GM21786 (cell line): ENCODE measurements at regions not wholly inside any gene's neighbourhood (a gene's known extent, or its start where the extent isn't known, plus 50 kb on each side); places are given as distances from the start of the nearest gene placed in this dataset.
"Not testable (repeated sequence)": the region's sequence is repeated elsewhere in the genome, so short reads cannot be mapped to it uniquely, and the experiment has no call there.

Experiments
- ATAC-seq: cut with Tn5 transposase; IDR thresholded peaks from one replicate; pipeline ENCODE4 v1.9.1; 2021; ENCODE audit not compliant: unreplicated experiment

DNA sequence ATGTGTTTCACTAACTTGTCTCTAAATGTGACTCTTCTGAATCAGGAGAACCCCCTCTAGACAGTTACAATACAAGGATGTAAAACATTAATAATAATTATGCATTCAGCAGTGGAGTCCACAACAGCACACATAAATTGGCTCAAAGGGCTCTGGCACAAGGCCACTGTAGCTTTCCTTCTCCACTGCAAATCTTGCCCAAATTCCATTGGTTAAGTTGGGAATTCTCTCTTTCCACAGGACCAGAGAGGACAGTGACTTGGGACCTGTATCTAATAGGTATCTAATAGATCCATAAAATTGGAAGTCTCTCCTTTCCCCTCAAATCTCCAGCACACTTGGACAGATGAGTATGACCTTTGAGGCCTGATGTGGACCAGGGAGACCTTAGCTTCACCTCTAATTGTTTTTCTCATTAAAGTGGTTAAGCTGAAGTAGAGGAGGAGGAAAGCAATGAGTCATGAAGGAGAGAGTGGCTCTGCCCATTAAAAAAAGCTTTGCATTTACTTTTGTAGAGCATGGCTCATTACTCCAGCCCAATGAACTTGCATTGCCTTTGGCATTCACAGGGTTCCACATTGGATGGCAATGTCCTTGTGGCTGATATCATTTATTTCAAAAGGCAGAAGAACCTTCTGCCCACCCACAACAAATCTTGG lies 72.3 kb upstream of the SH3RF1 start:
- ATAC-seq = no peak

DNA sequence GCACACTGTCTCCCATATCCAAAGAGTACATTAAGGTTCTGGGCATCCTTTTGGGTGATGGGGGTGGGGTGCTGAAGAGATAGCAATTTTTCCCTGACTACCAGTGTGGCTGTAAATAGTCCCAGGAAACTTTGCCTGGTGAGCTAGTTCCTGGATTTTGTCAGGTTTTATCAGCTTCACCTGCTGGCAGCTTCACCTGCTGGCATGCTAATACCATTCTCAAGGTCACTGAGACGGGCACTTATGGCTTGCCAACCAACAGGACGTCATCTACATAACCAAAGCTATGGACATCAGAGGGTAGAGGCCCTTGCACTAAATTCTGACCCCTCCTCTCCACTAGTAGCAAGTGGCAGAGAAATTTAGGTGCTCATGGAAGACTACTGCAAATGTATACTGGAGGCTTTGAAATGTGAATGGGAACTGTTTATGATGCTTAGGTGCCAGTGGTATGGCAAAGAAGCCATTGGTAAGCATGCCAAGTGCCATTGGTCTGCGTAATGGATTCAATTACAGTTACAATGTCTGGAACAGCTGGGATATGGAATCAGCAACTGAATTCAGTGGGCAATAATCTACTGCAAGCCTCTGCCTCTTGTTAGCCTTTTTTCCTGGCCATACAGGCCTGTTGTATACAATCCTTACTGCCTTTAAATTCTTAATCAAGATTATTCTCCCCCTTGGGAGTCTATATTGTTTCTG lies 71.6 kb upstream of the SH3RF1 start:
- no peak for ATAC-seq

DNA sequence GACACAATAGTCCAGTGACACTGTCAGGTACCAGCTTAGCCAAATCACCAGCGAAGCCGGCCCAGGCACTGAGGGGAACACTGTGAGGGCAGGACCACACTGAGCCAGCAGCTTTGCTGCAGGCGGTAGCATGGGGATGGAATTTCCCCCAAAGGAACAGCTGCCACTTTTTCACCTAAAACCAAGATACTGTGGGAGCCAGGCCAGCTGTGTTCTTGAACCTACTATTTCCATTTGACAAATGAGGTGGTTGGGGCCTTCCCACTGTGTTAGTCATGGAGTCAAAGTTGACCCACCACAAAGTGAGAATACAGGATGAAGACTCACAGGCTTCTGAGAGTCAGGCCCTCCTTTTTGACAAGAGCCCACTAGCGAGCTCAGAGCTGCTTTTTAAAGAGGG lies 70.7 kb upstream of the SH3RF1 start:
- ATAC-seq = peak; percentile 65

DNA sequence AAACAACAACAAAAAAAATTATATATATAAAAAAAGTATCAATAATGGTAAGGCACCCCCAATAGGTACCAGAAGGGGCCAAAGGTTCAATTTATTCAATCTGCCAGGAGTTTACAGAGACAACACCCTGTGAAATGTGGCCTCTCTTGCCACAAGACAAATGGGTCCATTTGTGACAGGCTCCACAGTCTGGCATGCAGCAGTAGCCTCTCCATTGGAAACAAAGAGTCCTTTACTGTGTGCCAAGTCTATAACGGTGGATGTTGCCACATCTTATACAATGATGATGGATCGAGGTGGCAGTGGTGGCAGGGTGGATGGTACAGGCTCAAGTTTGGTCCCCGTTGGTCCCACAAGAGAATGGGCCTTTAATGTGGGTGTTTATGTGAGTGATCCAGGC lies 70.1 kb upstream of the SH3RF1 start:
- ATAC-seq = no peak

DNA sequence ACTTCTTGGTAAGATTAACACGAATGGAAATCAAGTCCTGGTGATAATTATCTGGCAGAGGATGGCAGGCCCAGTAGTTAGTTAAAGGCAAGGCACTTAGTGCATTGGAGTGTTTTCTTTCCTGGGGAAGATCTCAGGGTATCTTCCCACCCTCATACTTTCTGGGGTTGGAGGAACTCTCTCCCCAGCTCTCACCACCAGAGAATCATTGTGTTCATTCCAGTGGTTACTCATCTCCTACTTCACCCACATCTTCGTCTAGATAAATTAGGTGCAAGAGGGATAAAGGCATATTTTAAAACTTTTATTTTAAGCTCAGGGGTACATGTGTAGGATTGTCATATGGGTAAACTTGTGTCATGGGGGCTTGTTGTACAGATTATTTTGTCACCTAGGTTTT lies 67.5 kb upstream of the SH3RF1 start:
- no peak for ATAC-seq

DNA sequence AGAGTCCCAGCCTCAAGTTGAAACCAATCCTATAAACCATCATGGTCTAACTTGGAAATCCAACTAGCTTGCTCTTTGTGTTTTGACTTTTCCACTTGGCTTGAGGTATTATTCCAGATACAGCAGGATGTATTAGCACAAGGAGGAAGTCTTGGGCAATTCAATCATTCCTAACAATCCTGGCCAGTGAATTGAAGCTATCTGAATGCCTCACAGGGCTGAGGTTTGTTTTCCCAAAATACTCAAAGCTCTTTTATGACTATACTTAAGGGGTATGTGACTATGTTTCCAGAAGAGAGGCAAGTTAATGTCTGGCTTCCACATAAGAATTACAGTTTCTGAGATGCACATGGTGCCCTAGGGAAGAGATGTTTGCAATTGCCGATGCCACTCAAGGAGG lies 66.8 kb upstream of the SH3RF1 start:
- no peak for ATAC-seq

DNA sequence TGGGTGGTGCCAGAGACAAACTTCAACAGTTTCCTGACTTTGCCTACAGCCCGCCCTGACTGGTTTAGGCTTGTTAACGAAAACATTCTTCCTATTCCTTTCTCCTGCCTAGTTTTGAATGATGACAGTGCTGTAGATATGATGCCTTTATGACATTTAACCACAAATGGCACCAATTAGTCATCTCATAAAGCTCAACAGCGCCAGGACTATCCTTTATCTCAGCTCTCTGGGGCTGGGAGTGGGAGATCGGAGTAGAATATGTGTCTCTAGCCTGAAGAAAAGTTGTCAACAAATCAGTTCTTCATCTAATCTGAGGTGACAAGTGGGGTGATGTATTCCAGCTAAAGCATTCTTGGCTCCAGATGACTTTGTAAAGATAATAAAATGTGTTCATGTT lies 64.6 kb upstream of the SH3RF1 start:
- ATAC-seq = no peak

DNA sequence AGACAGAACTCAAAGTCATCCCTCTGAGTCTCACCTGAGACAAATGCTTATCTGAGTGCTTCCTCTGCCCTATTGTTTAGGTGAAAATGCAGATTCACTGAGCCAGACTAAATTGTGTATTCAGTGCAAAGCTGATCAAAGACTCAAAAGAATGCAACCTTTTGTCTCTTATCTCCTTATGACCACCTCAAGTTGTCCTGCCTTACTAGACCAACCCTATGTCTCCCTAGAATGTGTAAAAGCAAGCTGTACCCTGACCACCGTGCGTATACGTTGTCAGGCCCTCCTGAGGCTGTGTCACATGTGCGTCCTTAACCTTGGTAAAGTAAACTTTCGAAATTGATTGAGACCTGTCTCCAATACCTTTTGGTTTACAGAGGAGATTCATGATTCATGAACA lies 63.6 kb upstream of the SH3RF1 start:
- ATAC-seq = no peak

DNA sequence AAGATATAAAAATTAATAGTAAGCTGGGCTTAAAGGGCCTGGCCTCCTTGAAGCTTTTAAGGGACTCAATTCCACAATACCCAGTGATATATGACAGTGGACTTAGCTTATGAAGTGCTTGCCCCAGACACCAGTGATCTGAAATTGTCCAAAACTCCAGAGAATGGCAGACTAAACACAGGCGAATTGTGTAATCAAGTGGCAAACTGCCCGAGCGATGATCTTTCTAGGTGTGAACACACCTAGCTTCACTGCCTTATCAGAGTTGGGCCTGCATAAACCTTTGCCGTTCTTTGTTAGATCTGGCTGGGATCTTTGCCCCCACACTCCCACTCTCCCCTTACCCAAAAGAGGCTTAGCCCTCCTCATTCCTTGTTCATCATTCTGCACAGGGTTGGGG lies 62.5 kb upstream of the SH3RF1 start:
- ATAC-seq = no peak

DNA sequence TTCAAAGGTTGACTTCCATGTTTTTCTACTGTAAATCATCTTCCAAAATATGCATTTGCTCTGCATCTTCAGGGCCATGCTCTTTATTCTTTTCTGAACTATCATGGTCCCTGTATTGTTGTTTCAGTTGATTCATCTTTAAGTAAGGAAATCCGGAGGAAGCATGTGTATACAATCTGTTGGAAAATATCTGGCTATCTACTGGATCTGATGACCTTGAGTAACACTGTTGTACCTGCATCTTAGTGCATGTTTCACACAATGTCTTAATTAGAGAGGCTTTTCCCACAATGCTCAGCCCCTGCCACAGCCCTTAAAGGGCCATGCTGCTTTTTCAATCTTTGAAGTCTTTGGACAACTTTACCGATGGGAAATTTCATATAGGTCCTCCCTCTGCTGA lies 61.8 kb upstream of the SH3RF1 start:
- ATAC-seq = no peak

DNA sequence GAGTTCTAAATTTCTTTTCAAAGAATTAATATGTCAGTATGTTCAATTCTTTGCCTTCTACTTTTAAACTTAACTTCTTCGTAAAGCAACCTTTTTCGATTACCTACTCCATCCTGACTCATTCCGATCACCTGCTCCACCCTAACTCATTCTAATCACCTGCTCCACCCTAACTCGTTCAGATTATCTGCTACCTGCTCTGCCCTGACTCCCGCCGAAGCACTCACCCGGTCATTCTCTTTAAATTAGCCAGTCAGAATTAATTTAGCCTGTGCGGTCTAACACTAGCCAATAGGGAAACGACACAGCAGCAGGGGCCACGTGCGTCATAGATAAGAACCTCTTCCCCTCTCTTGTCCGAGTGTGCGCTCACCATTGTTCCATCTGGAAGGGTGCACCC lies 60.1 kb upstream of the SH3RF1 start:
- ATAC-seq = no peak

DNA sequence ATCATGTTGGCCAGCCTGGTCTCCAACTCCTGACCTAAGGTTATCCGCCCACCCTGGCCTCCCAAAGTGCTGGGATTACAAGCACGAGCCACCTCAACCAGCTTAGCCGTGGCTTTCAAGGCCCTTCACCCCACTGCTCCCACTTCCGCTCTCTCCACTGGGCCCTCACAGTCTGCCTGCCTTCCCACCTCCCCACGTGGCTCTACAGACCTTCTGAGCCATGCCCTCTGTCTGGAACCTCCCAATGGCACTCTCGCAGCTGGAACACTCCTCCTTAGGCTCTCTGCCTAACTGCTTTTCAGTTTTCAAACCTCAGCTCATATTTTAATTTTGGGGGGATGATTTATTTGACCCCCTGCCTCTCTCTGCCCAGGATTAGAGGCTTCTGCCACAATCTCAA lies 59.3 kb upstream of the SH3RF1 start:
- no peak for ATAC-seq

DNA sequence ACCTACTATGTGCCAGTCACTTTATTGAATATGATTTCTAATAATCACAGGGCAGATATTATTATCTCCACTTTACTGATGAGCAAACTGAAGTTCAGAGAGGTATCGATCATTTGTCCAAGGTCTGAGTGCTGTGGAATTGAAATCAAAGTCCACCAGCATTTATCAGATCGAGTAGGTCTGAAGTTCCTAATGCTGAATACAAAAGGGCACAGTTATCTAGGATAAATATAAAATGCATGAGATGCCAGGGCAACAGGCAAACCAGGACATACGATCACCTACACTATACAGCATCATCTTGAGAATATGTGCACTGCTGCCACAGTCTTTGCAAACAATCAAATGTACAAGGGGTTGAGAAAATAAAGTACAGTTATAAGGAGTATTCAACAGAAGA lies 57.2 kb upstream of the SH3RF1 start:
- ATAC-seq = no peak

DNA sequence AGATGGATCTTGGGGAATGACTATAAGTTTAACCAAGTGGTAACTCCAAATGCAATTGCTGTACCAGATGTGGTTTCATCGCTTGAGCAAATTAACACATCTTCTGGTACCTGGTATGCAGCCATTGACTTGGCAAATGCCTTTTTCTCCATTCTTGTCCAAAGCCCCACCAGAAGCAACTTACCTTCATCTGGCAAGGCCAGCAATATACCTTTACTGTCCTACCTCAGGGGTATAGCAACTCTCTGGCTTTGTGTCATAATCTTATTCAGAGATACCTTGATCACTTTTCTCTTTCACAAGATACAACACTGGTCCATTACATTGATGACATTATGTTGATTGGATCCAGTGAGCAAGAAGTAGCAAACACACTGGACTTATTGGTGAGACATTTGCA lies 53.2 kb upstream of the SH3RF1 start:
- ATAC-seq = not testable (repeated sequence)

DNA sequence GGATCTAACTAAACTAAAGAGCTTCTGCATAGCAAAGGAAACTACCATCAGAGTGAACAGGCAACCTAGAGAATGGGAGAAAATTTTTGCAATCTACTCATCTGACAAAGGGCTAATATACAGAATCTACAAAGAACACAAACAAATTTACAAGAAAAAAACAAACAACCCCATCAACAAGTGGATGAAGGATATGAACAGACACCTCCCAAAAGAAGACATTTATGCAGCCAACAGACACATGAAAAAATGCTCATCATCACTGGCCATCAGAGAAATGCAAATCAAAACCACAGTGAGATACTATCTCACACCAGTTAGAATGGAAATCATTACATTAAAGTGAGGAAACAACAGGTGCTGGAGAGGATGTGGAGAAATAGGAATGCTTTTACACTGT lies 52.1 kb upstream of the SH3RF1 start:
- ATAC-seq = not testable (repeated sequence)
